SK-N-SH (cell line): ENCODE measurements at regions not wholly inside any gene's neighbourhood (a gene's known extent, or its start where the extent isn't known, plus 50 kb on each side); places are given as distances from the start of the nearest gene placed in this dataset.

Experiments used
- CTCF ChIA-PET: fragments of 300-600, 350-600 bp; formaldehyde crosslinking; extraction: SDS; loops from one replicate; lab custom pipeline; 2021; lab: Yijun Ruan, JAX
- POLR2A ChIA-PET: fragments of 350-600 bp; sonication (Branson Sonifier 250); formaldehyde crosslinking; extraction: SDS; loops from one replicate; lab custom pipeline; 2020; ENCODE audit warnings: antibody characterized with exemption, inconsistent platforms; lab: Yijun Ruan, JAX
- DNase-seq: peaks from one replicate; pipeline ENCODE4 v3.0.0; 2012
- H2AFZ ChIP-seq: fragments of 200-600 bp; sonication (generic); 2 replicates; pipeline ENCODE4 v1.8.1; 2016; ENCODE audit warnings: antibody characterized with exemption, mild to moderate bottlenecking, low read depth
- H3F3A ChIP-seq: fragments of 200-600 bp; sonication (generic); replicated peaks from 2 replicates; pipeline ENCODE3; 2016; ENCODE audit warnings: antibody characterized with exemption, mild to moderate bottlenecking; ENCODE audit not compliant: insufficient read depth
- H3K27ac ChIP-seq, 2 experiments: fragments of 200-500 bp in 1 of 2; fragments of 200-600 bp in 1 of 2; sonication (Bioruptor generic) in 1 of 2; sonication (generic), shearing (Covaris generic) in 1 of 2; 2 replicates each; pipeline versions ENCODE4 v1.5.1 to v1.6.1; 2014 to 2016; ENCODE audit warnings: low read depth in 2 of 2, inconsistent platforms in 1 of 2, low read length in 1 of 2, mild to moderate bottlenecking in 1 of 2, mixed read lengths in 1 of 2
- H3K27me3 ChIP-seq: fragments of 200-600 bp; sonication (generic), shearing (Covaris generic); 2 replicates; pipeline ENCODE4 v1.6.1; 2016; ENCODE audit warnings: mixed run types; ENCODE audit not compliant: insufficient read depth
- H3K36me3 ChIP-seq, 2 experiments: fragments of 200-500 bp in 1 of 2; fragments of 200-600 bp in 1 of 2; sonication (Bioruptor generic) in 1 of 2; sonication (generic) in 1 of 2; replicated peaks in 1 of 2; 2 replicates each; pipeline versions ENCODE3 to v1.5.1; 2014 to 2016; ENCODE audit warnings: low read length in 1 of 2, mild to moderate bottlenecking in 1 of 2; ENCODE audit not compliant: insufficient read depth in 2 of 2, control insufficient read depth in 1 of 2
- H3K4me1 ChIP-seq, 2 experiments: fragments of 200-500 bp in 1 of 2; fragments of 200-600 bp in 1 of 2; sonication (Bioruptor generic) in 1 of 2; sonication (generic), shearing (Covaris generic) in 1 of 2; 2 replicates each; pipeline versions ENCODE4 v1.5.1 to v1.6.1; 2014 to 2016; ENCODE audit warnings: low read depth in 1 of 2, low read length in 1 of 2, mixed run types in 1 of 2; ENCODE audit not compliant: insufficient read depth in 2 of 2, control insufficient read depth in 1 of 2
- H3K4me2 ChIP-seq: fragments of 200-600 bp; sonication (generic), shearing (Covaris generic); 2 replicates; pipeline ENCODE4 v1.6.1; 2017; ENCODE audit warnings: mixed run types
- H3K4me3 ChIP-seq, 2 experiments: fragments of 200-500 bp in 1 of 2; fragments of 200-600 bp in 1 of 2; sonication (Bioruptor generic) in 1 of 2; sonication (generic), shearing (Covaris generic) in 1 of 2; 2 replicates each; pipeline versions ENCODE4 v1.5.1 to v1.8.1; 2014 to 2016; ENCODE audit warnings: low read depth in 2 of 2, inconsistent platforms in 1 of 2, low read length in 1 of 2, mild to moderate bottlenecking in 1 of 2, mixed read lengths in 1 of 2, moderate library complexity in 1 of 2
- H3K79me2 ChIP-seq: fragments of 200-600 bp; sonication (generic); 2 replicates; pipeline ENCODE4 v1.8.1; 2017; ENCODE audit warnings: mild to moderate bottlenecking; ENCODE audit not compliant: insufficient read depth
- H3K9ac ChIP-seq: fragments of 200-600 bp; sonication (generic); 2 replicates; pipeline ENCODE4 v1.6.1; 2017; ENCODE audit warnings: mixed run types
- H3K9me2 ChIP-seq: fragments of 200-600 bp; sonication (generic); 2 replicates; pipeline ENCODE4 v1.6.1; 2017; ENCODE audit warnings: mixed run types
- H3K9me3 ChIP-seq: fragments of 200-600 bp; sonication (generic); 2 replicates; pipeline ENCODE4 v1.6.1; 2017; ENCODE audit warnings: mixed run types, mild to moderate bottlenecking, moderate library complexity
- H4K20me1 ChIP-seq: fragments of 200-600 bp; sonication (generic); 2 replicates; pipeline ENCODE4 v1.6.1; 2017; ENCODE audit warnings: mild to moderate bottlenecking, mixed run types; ENCODE audit not compliant: insufficient read depth
- EZH2phosphoT487 ChIP-seq: fragments of 200-600 bp; sonication (generic); IDR thresholded peaks from 2 replicates; pipeline ENCODE4 v1.6.1; 2017; ENCODE audit warnings: low read depth, mixed run types, mild to moderate bottlenecking, antibody characterized with exemption, moderate library complexity, borderline replicate concordance
- FOSL2 ChIP-seq: IDR thresholded peaks from 2 replicates; pipeline ENCODE4 v1.4.0; 2012; ENCODE audit warnings: low read depth, mild to moderate bottlenecking, moderate library complexity, borderline replicate concordance
- FOXJ3 ChIP-seq: sonication (generic); formaldehyde crosslinking; IDR thresholded peaks from 2 replicates; pipeline ENCODE4 v1.5.1; 2020; ENCODE audit warnings: mild to moderate bottlenecking, missing genetic modification reagents
- JUND ChIP-seq: IDR thresholded peaks from 2 replicates; pipeline ENCODE4 v1.4.0; 2012
- RFX5 ChIP-seq: IDR thresholded peaks from 2 replicates; pipeline ENCODE4 v1.6.1; 2012; ENCODE audit warnings: mild to moderate bottlenecking, improper control_type of control experiment, low read length
- SMC3 ChIP-seq: IDR thresholded peaks from 2 replicates; pipeline ENCODE4 v1.6.1; 2012; ENCODE audit warnings: low read depth, low read length, improper control_type of control experiment
- TCF12 ChIP-seq: IDR thresholded peaks from 2 replicates; pipeline ENCODE4 v1.4.0; 2012
- TEAD4 ChIP-seq: IDR thresholded peaks from 2 replicates; pipeline ENCODE4 v1.4.0; 2012; ENCODE audit warnings: mild to moderate bottlenecking, borderline replicate concordance; ENCODE audit not compliant: insufficient read depth
- YY1 ChIP-seq: IDR thresholded peaks from 2 replicates; pipeline ENCODE4 v1.4.0; 2012; ENCODE audit warnings: low read depth, mild to moderate bottlenecking
- WGBS: methylation state at CpG from one replicate; pipeline ENCODE4 v1.1.6; 2017; ENCODE audit warnings: low lambda C conversion rate; 5-methylcytosine and 5-hydroxymethylcytosine counted together
- TF ChIP-seq, protein P1 (sequence below): fragments of 200-600 bp; sonication (generic); IDR thresholded peaks from 2 replicates; pipeline ENCODE4 v1.6.1; 2017; ENCODE audit warnings: antibody characterized with exemption, mild to moderate bottlenecking, moderate library complexity
- TF ChIP-seq, protein P2 (sequence below): fragments of 150-350 bp; IDR thresholded peaks from 2 replicates; pipeline ENCODE4 v1.6.1; 2017; ENCODE audit warnings: antibody characterized with exemption, low read length, low read depth, borderline replicate concordance
- TF ChIP-seq, protein P3 (sequence below): fragments of 150-350 bp; IDR thresholded peaks from 2 replicates; pipeline ENCODE4 v1.6.1; 2016; ENCODE audit warnings: mild to moderate bottlenecking, low read depth, low read length

DNA sequence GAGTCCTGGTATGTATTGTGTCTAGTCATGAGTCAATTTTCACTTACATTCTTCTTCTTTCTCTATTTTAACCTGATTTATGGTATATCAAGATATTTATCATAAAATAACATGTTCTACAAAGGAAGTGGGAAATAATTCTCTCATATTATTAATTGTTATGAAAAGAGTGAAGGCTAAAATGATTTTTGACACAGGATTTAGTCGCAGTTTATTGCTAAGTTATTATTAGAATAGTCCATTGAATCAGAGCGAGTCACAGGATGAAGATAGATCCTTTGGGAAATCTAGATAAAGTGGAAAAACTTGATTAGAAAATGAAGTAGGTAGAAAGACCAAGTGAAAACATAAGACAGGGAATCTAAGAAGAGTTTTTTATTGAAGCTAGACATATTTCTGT is 184.3 kb upstream of the DGKB start (continued):
- no peak for TF ChIP-seq SMC3
- TF ChIP-seq, all 33 proteins: peak for 2

DNA sequence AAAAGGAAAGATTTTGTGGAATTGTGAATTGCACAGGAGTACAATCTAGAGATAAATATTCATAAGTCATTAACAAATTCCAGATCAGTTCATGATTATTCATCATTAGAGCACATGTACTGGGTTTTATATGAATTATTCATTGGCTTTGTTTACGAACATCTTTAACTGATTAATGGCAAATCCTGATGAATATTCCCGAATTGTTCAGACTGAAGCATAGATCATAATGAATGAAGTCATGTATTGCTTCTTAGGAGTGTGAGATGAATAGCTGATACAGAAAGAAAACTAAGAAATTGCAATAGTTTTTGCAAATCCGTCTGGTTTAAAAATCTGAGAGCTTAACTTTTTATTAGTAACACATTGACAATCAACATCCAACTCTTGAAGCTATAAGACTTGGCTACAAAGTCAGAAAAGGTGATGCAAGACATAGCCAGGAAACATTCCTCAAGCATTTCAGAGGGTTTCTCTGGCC is 183.6 kb upstream of the DGKB start:
- 59% methylated on average over 3 of the region's 3 CpGs for WGBS
- H3K4me3 ChIP-seq: no peak overlapping the region
- POLR2A ChIA-PET: no interaction called here

DNA sequence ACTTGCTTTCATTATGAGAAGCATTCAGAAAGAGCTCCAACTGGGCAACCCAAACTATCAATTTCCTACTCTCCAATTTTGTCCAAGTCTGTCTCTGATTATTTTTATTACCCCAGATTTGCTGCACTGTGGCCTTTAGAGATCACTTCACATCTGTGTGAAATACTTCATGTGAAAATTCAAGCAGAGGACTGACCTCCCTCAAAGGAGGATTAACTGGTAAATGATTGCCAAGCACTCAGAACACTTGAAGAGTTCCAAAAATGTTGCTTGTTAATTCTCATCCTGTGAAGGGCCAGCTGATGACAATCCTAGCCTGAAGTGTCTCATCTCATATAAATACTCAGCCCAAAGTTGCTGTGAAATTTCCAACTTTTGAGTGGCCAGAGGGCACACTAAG is 182.8 kb upstream of the DGKB start:
- DNase-seq: no peak
- H3K4me1 ChIP-seq: peaks cover 0 to 4% of the 10 kb centered on the region in 2 experiments; a peak in 1 of 4 replicates
- no peaks in the 10 kb centered on the region for H3K27me3 ChIP-seq
- H3K4me3 ChIP-seq: no peak overlapping the region
- H3K9me3 ChIP-seq: no peaks in the 10 kb centered on the region
- no peak overlapping the region for H3K27ac ChIP-seq
- POLR2A ChIA-PET: no interaction called here
- TF ChIP-seq, protein P1, sequence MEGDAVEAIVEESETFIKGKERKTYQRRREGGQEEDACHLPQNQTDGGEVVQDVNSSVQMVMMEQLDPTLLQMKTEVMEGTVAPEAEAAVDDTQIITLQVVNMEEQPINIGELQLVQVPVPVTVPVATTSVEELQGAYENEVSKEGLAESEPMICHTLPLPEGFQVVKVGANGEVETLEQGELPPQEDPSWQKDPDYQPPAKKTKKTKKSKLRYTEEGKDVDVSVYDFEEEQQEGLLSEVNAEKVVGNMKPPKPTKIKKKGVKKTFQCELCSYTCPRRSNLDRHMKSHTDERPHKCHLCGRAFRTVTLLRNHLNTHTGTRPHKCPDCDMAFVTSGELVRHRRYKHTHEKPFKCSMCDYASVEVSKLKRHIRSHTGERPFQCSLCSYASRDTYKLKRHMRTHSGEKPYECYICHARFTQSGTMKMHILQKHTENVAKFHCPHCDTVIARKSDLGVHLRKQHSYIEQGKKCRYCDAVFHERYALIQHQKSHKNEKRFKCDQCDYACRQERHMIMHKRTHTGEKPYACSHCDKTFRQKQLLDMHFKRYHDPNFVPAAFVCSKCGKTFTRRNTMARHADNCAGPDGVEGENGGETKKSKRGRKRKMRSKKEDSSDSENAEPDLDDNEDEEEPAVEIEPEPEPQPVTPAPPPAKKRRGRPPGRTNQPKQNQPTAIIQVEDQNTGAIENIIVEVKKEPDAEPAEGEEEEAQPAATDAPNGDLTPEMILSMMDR: no peak
- TF ChIP-seq TEAD4 (no peak), RFX5 (no peak), JUND (no peak)
- TF ChIP-seq, protein P2, sequence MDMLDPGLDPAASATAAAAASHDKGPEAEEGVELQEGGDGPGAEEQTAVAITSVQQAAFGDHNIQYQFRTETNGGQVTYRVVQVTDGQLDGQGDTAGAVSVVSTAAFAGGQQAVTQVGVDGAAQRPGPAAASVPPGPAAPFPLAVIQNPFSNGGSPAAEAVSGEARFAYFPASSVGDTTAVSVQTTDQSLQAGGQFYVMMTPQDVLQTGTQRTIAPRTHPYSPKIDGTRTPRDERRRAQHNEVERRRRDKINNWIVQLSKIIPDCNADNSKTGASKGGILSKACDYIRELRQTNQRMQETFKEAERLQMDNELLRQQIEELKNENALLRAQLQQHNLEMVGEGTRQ: no peak
- TF ChIP-seq, protein P3, sequence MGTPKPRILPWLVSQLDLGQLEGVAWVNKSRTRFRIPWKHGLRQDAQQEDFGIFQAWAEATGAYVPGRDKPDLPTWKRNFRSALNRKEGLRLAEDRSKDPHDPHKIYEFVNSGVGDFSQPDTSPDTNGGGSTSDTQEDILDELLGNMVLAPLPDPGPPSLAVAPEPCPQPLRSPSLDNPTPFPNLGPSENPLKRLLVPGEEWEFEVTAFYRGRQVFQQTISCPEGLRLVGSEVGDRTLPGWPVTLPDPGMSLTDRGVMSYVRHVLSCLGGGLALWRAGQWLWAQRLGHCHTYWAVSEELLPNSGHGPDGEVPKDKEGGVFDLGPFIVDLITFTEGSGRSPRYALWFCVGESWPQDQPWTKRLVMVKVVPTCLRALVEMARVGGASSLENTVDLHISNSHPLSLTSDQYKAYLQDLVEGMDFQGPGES: no peak
- H3K36me3 ChIP-seq: no peaks in the 10 kb centered on the region
- H3K79me2 ChIP-seq: no peaks in the 10 kb centered on the region
- no peaks in the 10 kb centered on the region for H3K9me2 ChIP-seq
- H3K4me2 ChIP-seq: no peak overlapping the region
- no peaks in the 10 kb centered on the region for H4K20me1 ChIP-seq
- CTCF ChIA-PET: no interaction called here
- H2AFZ ChIP-seq: no peak overlapping the region
- H3F3A ChIP-seq: peaks cover 18% of the 10 kb centered on the region
- no peak overlapping the region for H3K9ac ChIP-seq

More for the DNA sequence above, 183.6 kb upstream of the DGKB start:
- H3K27ac ChIP-seq: peak overlapping the region in 1 of 2 experiments; percentile 64; a peak in 2 of 4 replicates
- no peaks in the 10 kb centered on the region for H3K79me2 ChIP-seq
- CTCF ChIA-PET: no interaction called here
- no peak overlapping the region for H3K9ac ChIP-seq
- no peak overlapping the region for H3K4me2 ChIP-seq
- H3K9me3 ChIP-seq: no peaks in the 10 kb centered on the region
- no peak for DNase-seq
- H3F3A ChIP-seq: peaks cover 18% of the 10 kb centered on the region
- H3K4me1 ChIP-seq: peaks cover 0 to 4% of the 10 kb centered on the region in 2 experiments; a peak in 1 of 4 replicates
- H4K20me1 ChIP-seq: no peaks in the 10 kb centered on the region
- no peaks in the 10 kb centered on the region for H3K27me3 ChIP-seq
- TF ChIP-seq YY1 (no peak), EZH2phosphoT487 (no peak), TCF12 (peak; percentile 14), FOSL2 (no peak), FOXJ3 (CRISPR knock-in tag) (no peak)
- TF ChIP-seq, protein P1: no peak
- no peaks in the 10 kb centered on the region for H3K36me3 ChIP-seq
- H2AFZ ChIP-seq: peak overlapping the region; percentile 8; the same call in 1 of the 2 replicates
- H3K9me2 ChIP-seq: no peaks in the 10 kb centered on the region
